ENCODE measurements at regions not wholly inside any gene's neighbourhood (a gene's known extent, or its start where the extent isn't known, plus 50 kb on each side); places are given as distances from the start of the nearest gene placed in this dataset.

DNA sequence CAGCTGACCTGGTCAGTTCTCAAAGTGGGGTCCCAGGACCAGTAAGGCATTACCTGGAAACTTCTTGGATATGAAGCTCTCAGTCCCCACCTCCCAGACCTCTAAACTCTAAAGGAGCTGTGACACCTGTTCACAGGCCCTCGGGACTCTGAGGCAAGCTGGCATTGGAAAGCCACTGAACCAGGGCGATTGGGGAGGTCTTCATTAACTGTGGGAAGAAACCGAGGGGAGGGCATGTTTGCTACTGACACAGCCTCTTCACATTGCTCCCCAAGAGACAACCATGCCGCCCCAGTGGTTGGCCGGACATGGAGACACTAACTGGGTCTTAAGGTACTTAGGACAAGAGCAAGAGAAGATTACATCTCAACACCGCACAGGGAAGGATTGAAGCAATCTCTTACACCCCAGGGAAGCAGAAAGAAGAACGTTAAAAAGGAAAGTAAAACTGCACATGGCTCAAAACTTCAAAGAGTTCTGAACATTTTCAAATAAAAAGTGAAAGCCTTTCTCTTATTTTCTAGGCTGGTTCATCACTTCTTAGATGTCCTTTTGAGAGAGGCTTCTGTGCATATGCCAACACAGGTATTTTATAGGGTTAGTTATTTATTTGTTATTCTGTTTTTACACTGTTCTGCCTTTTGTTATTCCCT lies 210.0 kb upstream of the CST7 start:
- DNase-seq, result no peak

- no peak for DNase-seq
Observed at GRCh38 chr20:24739746-24740145, 209.3 kb upstream of the CST7 start.

- DNase-seq, result no peak
Observed at GRCh38 chr20:24741493-24742072, 207.5 kb upstream of the CST7 start.

GRCh38 chr20:24742436-24742835 lies 206.6 kb upstream of the CST7 start:
- no peak for DNase-seq

DNA sequence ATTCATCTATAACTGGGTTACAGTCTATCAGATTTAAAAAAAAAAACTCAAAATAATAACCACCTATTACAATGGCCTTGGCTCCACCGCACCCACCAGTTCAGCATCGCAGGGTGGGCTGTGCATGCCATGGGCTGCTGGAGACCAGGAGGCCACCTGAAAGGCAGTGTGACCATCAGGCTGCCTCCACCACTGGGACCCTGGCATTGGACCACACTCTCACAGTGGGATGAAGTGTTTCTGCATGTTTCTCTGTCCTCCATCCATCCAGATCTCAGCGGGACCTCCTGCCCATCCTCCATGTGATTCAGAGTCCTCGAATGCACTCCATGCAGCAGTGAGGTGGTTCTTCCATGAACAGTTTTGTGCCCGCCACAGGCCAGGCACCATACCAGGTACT lies 206.1 kb upstream of the CST7 start:
- DNase-seq, result no peak

DNA sequence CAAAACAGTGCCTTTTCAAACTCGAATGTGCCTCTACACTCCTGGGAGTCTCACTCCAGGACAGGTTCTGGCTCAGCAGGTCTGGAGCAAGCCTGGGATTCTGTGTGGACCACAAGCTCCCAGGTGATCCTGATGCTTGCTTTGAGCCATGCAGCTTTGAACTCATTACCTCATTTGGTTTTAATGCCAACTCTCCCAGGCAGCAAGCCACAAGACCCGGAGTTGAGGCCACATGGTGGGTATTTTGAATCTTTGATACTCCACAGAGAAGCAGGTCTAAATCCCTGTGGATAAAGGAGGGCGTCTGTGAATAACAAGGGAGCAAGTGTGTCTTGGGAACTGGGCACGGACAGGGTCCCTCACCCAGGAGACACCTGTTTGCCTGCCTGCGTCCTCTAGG lies 205.4 kb upstream of the CST7 start:
- DNase-seq, result no peak

DNA sequence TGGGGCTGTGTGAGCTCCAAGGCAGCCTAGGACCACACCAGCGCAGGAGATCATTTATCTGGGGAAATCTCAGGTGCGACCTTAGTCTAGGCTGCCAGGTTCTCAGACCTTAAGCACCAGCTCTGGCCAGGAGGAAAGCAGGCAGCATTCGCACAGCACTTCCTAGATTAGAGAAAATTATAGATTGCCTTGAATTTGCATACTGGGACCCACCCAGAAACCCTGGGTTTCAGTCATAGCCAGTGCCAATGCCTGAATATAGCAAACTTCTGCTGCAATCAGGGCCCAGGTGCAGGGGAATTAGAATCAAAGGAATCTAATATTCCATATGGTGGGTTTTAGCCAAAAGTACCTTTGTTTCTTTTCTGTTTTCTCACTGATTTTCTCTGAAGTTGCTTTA lies 204.3 kb upstream of the CST7 start:
- DNase-seq, result no peak

GRCh38 chr20:24745206-24745605 lies 203.9 kb upstream of the CST7 start:
- no peak for DNase-seq

GRCh38 chr20:24745617-24746350 lies 203.3 kb upstream of the CST7 start:
- no peak for DNase-seq

GRCh38 chr20:24746351-24746685 lies 202.8 kb upstream of the CST7 start:
- DNase-seq, result no peak

DNA sequence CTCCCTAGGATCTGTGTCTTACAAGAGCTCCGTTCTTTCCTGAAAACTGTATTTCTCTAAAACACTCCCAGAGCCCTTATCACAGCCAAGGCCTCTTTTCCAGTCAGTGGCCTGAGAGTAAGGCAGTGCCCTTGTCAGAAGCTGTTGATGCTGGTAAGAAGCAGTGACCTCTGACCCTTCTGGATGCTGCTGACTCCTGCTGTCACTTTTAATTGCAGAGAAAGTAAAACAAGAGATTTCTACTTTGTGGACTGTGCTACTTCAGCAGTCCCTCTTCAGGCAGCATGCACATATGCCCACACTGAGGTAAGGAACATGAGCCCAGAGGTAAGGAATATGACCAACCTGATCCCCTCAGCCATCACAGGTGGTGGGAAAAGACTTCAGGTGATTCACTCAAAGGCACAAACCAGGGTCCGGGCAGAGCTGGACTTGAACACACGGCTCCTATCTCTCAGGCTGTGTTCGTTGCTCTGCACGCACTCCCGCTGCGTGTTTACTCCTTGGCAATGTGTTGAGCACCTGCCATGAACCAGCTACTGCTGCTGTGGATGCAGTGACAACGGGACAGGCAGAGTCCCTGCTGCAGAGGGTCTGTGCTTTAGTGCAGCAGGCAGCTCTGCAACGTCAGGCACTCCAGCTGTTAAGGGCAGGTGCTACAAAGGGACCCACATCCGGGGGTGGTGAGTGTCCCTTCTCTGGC lies 201.9 kb upstream of the CST7 start:
- DNase-seq, result no peak

DNA sequence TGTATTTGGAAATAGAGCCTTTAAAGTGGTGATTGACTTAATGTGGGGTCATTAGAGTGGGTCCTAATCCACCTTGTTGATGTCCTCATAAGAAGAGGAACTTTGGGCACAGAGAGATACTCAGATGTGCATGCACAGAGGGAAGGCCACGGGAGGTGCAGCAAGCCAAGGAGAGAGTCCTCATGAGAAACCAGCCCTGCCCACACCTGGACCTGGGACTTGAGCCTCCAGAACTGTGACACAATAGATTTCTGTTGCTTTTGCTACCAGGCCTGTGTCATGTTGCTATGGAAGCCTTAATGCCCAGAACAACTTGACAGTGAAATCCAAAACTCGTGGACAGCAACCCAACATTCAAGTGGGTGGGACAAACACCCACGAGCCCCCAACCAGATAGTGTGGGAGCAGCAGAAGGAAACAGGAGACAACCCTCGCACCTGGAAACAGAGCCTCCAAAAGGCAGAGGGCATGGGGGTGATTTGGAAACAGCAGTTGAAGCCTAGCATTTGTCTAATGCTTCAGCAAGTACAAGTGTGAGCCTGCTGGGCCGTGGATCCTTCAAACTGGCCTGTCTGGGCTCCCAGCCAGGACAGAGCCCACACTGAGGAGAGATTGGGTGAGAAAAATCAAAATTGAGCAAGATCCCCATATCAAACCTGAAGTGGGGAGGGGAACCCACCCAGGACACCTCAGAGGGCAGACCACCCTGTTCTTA lies 201.0 kb upstream of the CST7 start:
- DNase-seq, result no peak

- no peak for DNase-seq
Observed at GRCh38 chr20:24751551-24751950, 197.5 kb upstream of the CST7 start.

DNA sequence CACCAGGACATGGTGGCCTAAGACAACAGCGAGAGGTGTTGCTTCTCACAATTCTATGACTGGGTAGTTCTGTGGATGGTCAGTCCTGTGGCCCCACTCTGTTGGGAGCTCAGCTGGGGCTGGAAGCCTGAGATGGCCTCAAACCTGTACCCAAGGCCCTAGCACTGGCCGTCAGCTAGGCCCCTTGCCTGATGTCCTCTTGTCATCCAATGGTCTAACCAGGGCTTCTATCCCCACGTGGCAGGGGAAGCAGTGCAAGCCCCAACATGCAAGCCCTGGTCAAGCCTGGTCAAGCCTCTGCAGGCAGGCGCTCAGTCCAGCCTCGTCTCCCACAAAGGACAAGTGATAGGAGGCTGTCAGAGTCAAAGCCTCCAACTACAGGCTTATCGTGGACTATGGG lies 196.5 kb upstream of the CST7 start:
- no peak for DNase-seq

- DNase-seq, result no peak
Observed at GRCh38 chr20:24753130-24753529, 195.9 kb upstream of the CST7 start.

- no peak for DNase-seq
Observed at GRCh38 chr20:24754691-24755090, 194.4 kb upstream of the CST7 start.

DNA sequence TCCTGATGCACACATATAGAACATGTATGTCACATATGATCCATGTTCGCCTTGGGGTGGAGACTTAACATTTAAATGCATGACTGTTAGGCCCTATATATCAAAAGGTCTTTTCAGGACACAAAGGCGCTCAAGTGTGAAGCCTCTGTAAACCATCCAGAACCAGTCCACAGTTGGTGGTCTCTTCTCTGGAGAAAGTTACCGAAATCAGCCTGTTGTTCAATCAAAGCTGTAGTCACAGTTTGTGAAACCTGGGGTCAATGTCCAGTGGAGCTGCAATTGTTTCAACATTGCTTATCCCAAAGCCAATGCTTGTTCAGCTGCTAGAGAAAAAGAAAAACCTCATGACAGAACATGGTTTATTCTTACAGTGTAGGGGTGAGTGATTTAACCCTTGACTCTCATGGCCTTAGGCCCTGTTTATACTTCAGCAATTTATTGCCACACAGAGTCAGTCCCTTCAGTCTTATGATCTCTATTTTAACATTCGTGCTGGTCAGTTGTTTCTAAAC lies 193.6 kb upstream of the CST7 start:
- DNase-seq, result no peak

GRCh38 chr20:24756292-24757025 lies 192.6 kb upstream of the CST7 start:
- DNase-seq, result no peak

DNA sequence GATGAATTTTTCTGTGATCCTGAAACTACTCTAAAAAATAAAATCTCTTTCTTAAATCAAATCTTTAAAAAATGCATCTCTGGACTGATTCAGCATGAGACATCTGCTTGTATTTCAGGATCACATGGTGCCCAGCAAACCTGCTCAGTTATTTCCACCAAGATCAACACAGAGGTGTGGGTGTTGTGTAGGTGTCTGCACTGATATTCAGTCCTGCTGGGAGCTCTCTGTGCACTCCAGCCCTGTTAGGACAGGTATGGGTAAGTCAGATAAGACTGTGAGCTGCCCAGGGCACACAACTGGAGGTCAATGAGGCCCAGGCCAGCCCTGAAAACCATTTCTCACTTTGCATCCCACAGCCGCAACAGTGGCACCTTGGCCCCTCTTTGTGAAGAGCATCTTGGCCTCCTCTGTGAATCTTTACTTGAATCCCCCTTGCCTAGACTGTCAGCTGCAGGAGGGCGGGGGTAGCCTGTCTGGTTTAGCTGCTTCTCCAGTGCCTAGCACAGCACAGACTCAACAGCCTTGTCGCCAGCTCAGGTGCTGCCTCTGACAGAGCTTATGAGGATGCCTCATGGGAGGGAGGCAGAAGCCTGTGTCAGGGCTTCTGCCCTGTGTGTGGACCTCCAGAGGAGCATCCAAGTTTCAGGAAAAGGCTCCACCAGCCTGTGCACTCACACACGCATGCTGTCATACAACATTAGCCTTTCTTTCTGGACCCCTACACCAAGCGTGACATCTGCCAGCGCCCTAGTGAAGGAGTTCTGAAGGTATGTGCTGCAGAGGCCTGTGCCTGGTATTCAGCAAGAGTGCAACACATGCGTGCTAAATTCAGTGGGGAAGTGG lies 187.6 kb upstream of the CST7 start:
- DNase-seq, result no peak

DNA sequence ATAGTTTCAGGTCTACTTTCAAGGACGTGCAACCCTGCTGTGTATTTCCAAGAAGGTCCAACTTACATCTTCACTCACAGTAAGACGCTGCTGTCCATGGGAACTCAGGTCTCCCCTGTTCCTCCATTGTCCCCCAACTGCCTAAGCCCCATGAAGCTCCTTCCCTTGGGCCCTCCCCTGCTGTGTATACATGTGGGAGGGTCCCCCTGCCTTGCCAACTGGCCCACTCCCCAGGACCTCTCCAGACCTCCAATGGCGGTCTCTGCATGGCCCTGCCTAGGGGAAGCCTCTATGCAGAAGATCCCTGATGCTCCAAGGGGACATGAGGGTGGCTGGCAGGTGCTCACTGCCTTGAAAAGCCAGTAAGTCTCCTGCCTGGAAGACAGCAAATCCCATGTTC lies 186.7 kb upstream of the CST7 start:
- no peak for DNase-seq

DNA sequence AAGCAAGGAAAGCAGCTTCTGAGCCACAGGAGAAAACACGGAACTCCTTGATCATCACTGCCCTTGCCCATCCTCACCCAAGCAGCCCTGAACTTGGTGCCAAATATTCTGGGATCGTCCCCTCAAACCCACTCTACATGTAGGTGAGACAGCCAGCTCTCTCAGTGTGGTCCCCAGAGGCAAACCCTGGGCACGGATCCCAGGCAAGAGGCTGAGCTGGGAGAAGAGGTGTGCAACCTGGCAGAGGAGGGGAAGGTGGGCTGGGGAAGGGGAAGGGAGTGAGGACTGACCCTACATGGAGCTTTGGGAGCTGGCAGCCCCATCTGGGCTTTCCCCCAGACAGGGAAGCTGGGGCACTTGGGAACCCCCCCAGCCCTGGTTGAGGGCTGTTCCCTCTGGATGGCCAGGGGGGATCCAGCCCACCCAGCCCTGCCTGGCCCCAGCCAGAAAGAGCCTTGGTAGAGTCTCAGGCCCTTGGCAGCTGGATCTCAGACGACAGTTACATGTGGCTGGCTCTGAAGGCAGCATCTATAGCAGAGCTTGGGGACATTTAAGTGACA lies 186.2 kb upstream of the CST7 start:
- DNase-seq, result no peak

Data from activated CD4-positive, CD25-positive, alpha-beta regulatory T cell treated with anti-CD3 and anti-CD28 coated beads, Interleukin-2, amount 50 U/mL, for 72 hours (primary cell).